T-cell (primary cell): ENCODE measurements at regions not wholly inside any gene's neighbourhood (a gene's known extent, or its start where the extent isn't known, plus 50 kb on each side); places are given as distances from the start of the nearest gene placed in this dataset.
"Not testable (repeated sequence)": the region's sequence is repeated elsewhere in the genome, so short reads cannot be mapped to it uniquely, and the experiment has no call there.

ENCODE experiments used
- ATAC-seq, 4 experiments: fragments of 200-7000 bp in 3 of 4; fragments of 150-1000 bp in 1 of 4; cut with Tn5 transposase; replicated peaks in 1 of 4; 1 replicate in 3 of 4; 2 replicates in 1 of 4; pipeline ENCODE4 v1.10.0; 2021; ENCODE audit warnings: moderate library complexity in 3 of 4, mild to moderate bottlenecking in 2 of 4, moderate number of reproducible peaks in 1 of 4
- CTCF ChIA-PET, 2 donors: fragments of 300-600 bp; sonication (Branson Sonifier 250); formaldehyde crosslinking; loops; one replicate each; lab custom pipeline; 2022; ENCODE audit warnings: antibody characterized with exemption in 2 of 2; lab: Charles Lee
- POLR2A ChIA-PET, 2 donors: fragments of 300-600 bp; sonication (Branson Sonifier 250); formaldehyde crosslinking; loops; one replicate each; lab custom pipeline; 2022; ENCODE audit warnings: antibody characterized with exemption in 2 of 2; lab: Charles Lee
- DNase-seq, 35 experiments: peaks; one replicate each; pipeline versions ENCODE4 v3.0.0 to v3.0.0-alpha.2; 2013 to 2023
- H3K27ac ChIP-seq: one replicate; pipeline ENCODE4 v1.5.1; 2013; ENCODE audit warnings: low read length
- H3K27me3 ChIP-seq, 2 experiments: replicated peaks in 1 of 2; 1 replicate in 1 of 2; 2 replicates in 1 of 2; pipeline versions ENCODE4 v1.6.1 to v1.7.0; 2013; ENCODE audit warnings: low read length in 1 of 2, mixed read lengths in 1 of 2; ENCODE audit not compliant: control insufficient read depth in 2 of 2, insufficient read depth in 2 of 2; ENCODE audit errors: extremely low read depth in 1 of 2
- H3K36me3 ChIP-seq, 2 donors: 1 replicate in 1 of 2; 2 replicates in 1 of 2; pipeline versions ENCODE4 v1.6.1 to v1.7.0; 2013; ENCODE audit warnings: low read length in 1 of 2; ENCODE audit not compliant: control insufficient read depth in 2 of 2, insufficient read depth in 1 of 2; ENCODE audit errors: extremely low read depth in 1 of 2
- H3K4me1 ChIP-seq, 2 experiments: 1 replicate in 1 of 2; 2 replicates in 1 of 2; pipeline versions ENCODE4 v1.6.1 to v1.7.0; 2013; ENCODE audit warnings: low read length in 2 of 2, mixed read lengths in 1 of 2; ENCODE audit not compliant: insufficient read depth in 2 of 2, control insufficient read depth in 1 of 2; ENCODE audit errors: extremely low read depth in 1 of 2
- H3K4me3 ChIP-seq, 2 donors: 1 replicate in 1 of 2; 2 replicates in 1 of 2; pipeline versions ENCODE4 v1.5.1 to v1.7.0; 2013; ENCODE audit warnings: mild to moderate bottlenecking in 2 of 2, low read length in 1 of 2, moderate library complexity in 1 of 2; ENCODE audit not compliant: control insufficient read depth in 1 of 2; ENCODE audit errors: extremely low read depth in 1 of 2
- H3K9me3 ChIP-seq: 2 replicates; pipeline ENCODE4 v1.7.0; 2013
- H3K27ac Mint-ChIP-seq, 2 donors: one replicate each; pipeline ENCODE4 v1.8.0; 2020 to 2021; ENCODE audit warnings: mild to moderate bottlenecking in 2 of 2, mixed read lengths in 2 of 2
- H3K27me3 Mint-ChIP-seq, 2 donors: one replicate each; pipeline ENCODE4 v1.8.0; 2021 to 2022; ENCODE audit warnings: mixed read lengths in 2 of 2
- H3K36me3 Mint-ChIP-seq: one replicate; pipeline ENCODE4 v1.8.0; 2021; ENCODE audit warnings: mixed read lengths
- H3K4me1 Mint-ChIP-seq, 3 donors: one replicate each; pipeline ENCODE4 v1.8.0; 2020 to 2022; ENCODE audit warnings: mixed read lengths in 3 of 3, mild to moderate bottlenecking in 1 of 3
- H3K4me3 Mint-ChIP-seq, 3 donors: one replicate each; pipeline ENCODE4 v1.8.0; 2020 to 2022; ENCODE audit warnings: mild to moderate bottlenecking in 3 of 3, mixed read lengths in 3 of 3, moderate library complexity in 3 of 3
- H3K9me3 Mint-ChIP-seq, 3 donors: one replicate each; pipeline ENCODE4 v1.8.0; 2020 to 2022; ENCODE audit warnings: mixed read lengths in 3 of 3
- WGBS: methylation state at CpG from one replicate; pipeline ENCODE4 v1.1.5; 2013; ENCODE audit warnings: missing lambda C conversion rate; ENCODE audit not compliant: insufficient coverage; 5-methylcytosine and 5-hydroxymethylcytosine counted together

DNA sequence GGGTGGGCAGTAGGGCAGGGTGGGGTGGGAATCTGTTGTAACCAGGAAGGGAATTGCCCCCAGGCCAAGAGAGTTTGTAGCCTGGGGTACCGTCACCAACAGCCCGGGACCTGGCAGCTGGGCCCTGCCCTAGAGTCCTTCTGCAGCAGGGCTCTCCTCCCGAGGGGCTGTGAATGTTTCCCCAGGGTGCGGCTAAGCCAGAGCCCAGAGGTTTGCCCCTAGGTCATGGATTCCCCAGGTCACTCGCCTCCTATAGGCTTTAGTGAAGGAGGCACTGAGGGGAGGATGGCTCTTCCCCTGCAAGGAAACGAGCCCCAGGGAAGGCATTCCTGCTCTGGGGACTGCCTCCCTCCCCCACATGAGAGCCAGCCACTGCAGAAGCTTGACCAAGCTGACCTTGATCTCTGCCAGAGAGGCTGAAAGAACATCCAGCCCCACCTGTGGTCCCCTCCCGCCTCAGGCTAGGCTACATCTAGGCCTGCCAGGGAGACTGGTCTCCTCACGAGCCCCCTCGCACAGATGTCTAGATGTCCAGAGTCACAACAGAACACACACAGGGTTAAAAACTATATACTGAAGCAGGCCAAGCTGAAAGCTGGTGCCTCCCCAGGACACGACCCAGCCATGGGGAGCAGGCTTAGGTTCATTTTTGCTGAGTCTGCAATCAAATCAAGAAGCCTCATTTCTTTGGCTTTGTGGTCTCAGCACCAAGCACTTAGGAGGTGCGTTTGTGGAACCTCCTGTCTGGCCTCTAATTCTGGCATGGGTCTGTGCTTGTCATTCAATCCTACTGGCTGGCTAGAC is 69.1 kb upstream of the TAMM41 start:
- Histone ChIP-seq H3K27me3 (peaks cover 0 to 7% of the 10 kb centered on the region in 2 experiments), H3K4me1 (no peaks in the 10 kb centered on the region), H3K9me3 (no peaks in the 10 kb centered on the region), H3K27ac (no peak overlapping the region), H3K4me3 (no peak overlapping the region), H3K36me3 (no peaks in the 10 kb centered on the region)
- DNase-seq (no peak), ATAC-seq (no peak)
- POLR2A ChIA-PET: no interaction called here
- Mint-ChIP-seq H3K27ac (no peak overlapping the region), H3K9me3 (no peaks in the 10 kb centered on the region), H3K4me1 (no peaks in the 10 kb centered on the region), H3K27me3 (no peaks in the 10 kb centered on the region), H3K36me3 (no peaks in the 10 kb centered on the region), H3K4me3 (no peak overlapping the region)
- WGBS: 94% methylated on average over 7 of the region's 11 CpGs
- CTCF ChIA-PET: no interaction called here

DNA sequence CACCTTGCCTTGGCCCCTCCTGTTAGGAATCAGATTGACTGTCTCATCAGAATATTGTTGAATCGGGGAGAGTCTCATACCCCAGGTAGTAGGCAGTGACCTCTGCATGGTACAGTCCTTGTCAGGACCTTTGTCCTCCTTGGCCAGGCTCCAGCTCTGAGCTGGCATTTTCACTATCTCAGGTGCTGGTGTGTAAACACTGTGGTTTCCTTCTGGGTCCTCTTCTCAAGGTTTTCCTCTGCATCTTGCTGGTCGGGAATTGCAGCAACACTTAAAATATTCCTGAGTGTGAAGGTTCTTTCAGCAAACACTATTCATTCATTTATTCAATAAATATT is 69.7 kb upstream of the TAMM41 start:
- CTCF ChIA-PET, ATAC-seq, H3K4me1 ChIP-seq, H3K9me3 ChIP-seq, H3K36me3 Mint-ChIP-seq, H3K9me3 Mint-ChIP-seq, H3K36me3 ChIP-seq, H3K27me3 Mint-ChIP-seq, H3K27ac Mint-ChIP-seq, H3K4me3 Mint-ChIP-seq, H3K4me1 Mint-ChIP-seq, DNase-seq, POLR2A ChIA-PET, H3K27me3 ChIP-seq, H3K27ac ChIP-seq, H3K4me3 ChIP-seq: not testable (repeated sequence)
- WGBS: no CpG with 5 or more reads among the region's 2 CpGs

DNA sequence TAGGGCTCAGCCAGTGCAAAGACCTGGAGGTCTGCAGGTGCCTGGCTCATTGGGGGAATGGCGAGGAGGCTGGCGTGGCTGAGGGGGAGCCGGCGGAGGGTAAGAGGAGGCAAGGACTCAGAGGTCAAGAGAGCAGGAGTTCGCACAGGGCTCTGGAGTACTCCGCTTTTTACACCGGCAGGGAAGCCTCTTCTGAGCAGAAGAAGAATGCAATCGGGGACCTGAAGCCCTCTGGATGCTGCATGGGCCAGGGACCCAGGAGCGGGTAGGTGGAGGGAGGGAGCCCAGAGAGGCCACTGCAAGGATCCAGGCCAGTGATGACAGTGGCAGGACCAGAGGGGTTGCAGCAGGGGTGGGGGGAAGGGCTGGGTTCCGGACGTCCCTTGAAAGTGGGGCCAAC is 70.4 kb upstream of the TAMM41 start:
- DNase-seq (no peak), ATAC-seq (no peak)
- Histone ChIP-seq H3K27ac (no peak overlapping the region), H3K9me3 (no peaks in the 10 kb centered on the region), H3K27me3 (peaks cover 0 to 7% of the 10 kb centered on the region in 2 experiments), H3K36me3 (no peaks in the 10 kb centered on the region), H3K4me3 (no peak overlapping the region), H3K4me1 (no peaks in the 10 kb centered on the region)
- POLR2A ChIA-PET: no interaction called here
- H3K4me3 Mint-ChIP-seq: no peak overlapping the region
- H3K36me3 Mint-ChIP-seq: no peaks in the 10 kb centered on the region
- CTCF ChIA-PET: no interaction called here
- no peak overlapping the region for H3K27ac Mint-ChIP-seq
- no peaks in the 10 kb centered on the region for H3K9me3 Mint-ChIP-seq
- H3K4me1 Mint-ChIP-seq: no peaks in the 10 kb centered on the region
- WGBS: 93% methylated on average over 8 of the region's 11 CpGs
- H3K27me3 Mint-ChIP-seq: no peaks in the 10 kb centered on the region

DNA sequence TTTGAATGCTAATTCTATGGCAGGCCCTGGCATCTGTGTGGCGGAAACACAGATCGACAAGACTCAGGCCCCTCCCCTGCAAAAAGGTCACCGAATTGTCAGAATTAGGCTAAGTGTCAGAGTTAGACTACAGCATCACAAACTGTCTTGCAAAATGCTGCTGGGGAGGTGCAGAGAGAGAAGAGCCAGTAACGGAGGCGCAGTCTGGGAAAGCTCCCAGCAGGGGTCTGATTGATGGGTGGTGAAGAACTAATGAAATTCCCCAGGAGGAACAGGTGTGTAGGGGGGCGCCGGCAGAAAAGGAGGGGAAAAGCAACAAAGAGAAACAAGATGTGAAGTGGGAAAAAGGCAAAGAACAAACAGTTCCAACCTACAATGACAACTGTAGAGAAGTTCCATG is 72.7 kb upstream of the TAMM41 start:
- ChIA-PET CTCF (no interaction called here), POLR2A (no interaction called here)
- Histone ChIP-seq H3K4me3 (no peak overlapping the region), H3K36me3 (no peaks in the 10 kb centered on the region), H3K9me3 (no peaks in the 10 kb centered on the region), H3K27me3 (peaks cover 0 to 7% of the 10 kb centered on the region in 2 experiments), H3K27ac (no peak overlapping the region), H3K4me1 (no peaks in the 10 kb centered on the region)
- H3K4me3 Mint-ChIP-seq: no peak overlapping the region
- no peak for ATAC-seq
- WGBS: 66% methylated on average over 5 of the region's 7 CpGs
- no peaks in the 10 kb centered on the region for H3K9me3 Mint-ChIP-seq
- H3K4me1 Mint-ChIP-seq: no peaks in the 10 kb centered on the region
- no peak for DNase-seq
- no peak overlapping the region for H3K27ac Mint-ChIP-seq
- peaks cover 0 to 4% of the 10 kb centered on the region in 2 donors for H3K27me3 Mint-ChIP-seq
- no peaks in the 10 kb centered on the region for H3K36me3 Mint-ChIP-seq

DNA sequence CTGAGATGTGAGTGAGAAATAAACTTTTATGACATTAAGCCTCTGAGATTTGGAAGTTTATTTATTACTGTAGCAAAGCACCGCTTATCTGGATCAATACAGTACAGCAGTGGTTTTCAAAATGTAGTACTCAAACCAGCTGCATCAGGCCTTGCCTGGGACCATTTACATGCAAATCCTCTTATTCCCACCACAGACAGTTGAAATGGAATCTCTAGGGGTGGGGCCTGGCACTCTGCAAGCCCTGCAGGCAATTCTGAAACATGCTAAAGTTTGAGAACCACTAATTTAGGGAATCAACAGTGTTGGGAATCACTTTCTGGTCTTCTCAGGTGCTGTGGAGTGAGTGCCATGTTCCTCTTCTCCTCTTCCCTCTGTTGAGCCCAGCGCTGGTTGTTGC is 77.8 kb upstream of the TAMM41 start:
- H3K9me3 Mint-ChIP-seq: no peaks in the 10 kb centered on the region
- H3K4me1 Mint-ChIP-seq: no peaks in the 10 kb centered on the region
- no peaks in the 10 kb centered on the region for H3K36me3 ChIP-seq
- no peak overlapping the region for H3K27ac Mint-ChIP-seq
- H3K27me3 ChIP-seq: peaks cover 0 to 7% of the 10 kb centered on the region in 2 experiments
- H3K9me3 ChIP-seq: no peaks in the 10 kb centered on the region
- no peaks in the 10 kb centered on the region for H3K36me3 Mint-ChIP-seq
- no peak overlapping the region for H3K27ac ChIP-seq
- POLR2A ChIA-PET: no interaction called here
- no peak for DNase-seq
- 78% methylated on average over 1 of the region's 2 CpGs for WGBS
- CTCF ChIA-PET: no interaction called here
- H3K4me3 ChIP-seq: no peak overlapping the region
- H3K27me3 Mint-ChIP-seq: peaks cover 4 to 12% of the 10 kb centered on the region in 2 donors
- no peak for ATAC-seq
- no peak overlapping the region for H3K4me3 Mint-ChIP-seq
- no peaks in the 10 kb centered on the region for H3K4me1 ChIP-seq

DNA sequence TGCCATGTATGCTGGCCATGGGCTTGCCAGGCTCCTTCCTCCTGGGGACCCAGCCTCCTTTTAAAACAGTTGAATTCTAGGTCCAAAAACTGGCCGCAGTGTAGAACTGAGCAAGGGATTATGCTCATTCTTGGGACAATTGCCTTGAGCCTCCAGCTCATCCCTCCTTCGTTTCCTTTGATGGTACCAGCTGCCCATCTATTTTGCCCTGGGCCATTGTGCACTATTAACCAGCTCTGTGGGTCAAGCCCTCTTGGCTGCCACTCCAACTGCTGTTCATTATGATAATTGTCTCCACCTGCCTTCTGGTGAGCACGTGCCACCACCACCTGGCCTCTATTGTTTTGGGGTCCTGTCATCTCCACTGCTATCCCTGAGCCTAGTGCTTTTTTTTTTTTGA is 75.8 kb upstream of the SYN2 start:
- Histone ChIP-seq H3K4me1 (no peaks in the 10 kb centered on the region), H3K36me3 (no peaks in the 10 kb centered on the region), H3K4me3 (no peak overlapping the region), H3K27me3 (peaks cover 0 to 10% of the 10 kb centered on the region in 2 experiments), H3K27ac (no peak overlapping the region), H3K9me3 (no peaks in the 10 kb centered on the region)
- Mint-ChIP-seq H3K27ac (no peak overlapping the region), H3K9me3 (no peaks in the 10 kb centered on the region), H3K36me3 (no peaks in the 10 kb centered on the region), H3K4me3 (no peak overlapping the region), H3K4me1 (no peaks in the 10 kb centered on the region), H3K27me3 (peaks cover 5 to 16% of the 10 kb centered on the region in 2 donors)
- no peak for ATAC-seq
- DNase-seq: no peak
- WGBS: 83% methylated on average over 3 of the region's 3 CpGs
- CTCF ChIA-PET: no interaction called here
- POLR2A ChIA-PET: no interaction called here

DNA sequence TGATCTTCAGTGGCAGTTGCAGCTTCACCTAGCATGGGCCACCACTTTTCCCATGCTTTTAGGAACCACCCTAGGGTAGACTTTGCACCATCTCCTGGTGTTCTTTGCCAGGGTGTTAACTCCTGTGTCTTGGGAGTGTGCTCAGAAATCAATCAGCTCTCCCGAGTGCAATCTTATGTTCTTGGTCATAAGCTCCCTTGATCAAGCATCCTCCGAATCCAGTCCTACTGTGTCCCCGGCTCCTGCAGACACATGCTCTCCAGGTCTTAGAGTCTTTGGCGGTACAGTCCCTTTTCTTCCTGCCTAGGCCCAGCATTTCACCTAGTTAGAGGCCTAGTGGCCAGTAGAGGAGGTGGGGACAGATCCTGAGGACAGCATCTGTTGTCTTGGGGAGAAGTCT is 74.7 kb upstream of the SYN2 start:
- 79% methylated on average over 2 of the region's 4 CpGs for WGBS
- no peaks in the 10 kb centered on the region for H3K36me3 ChIP-seq
- H3K27me3 ChIP-seq: peaks cover 0 to 10% of the 10 kb centered on the region in 2 experiments
- Mint-ChIP-seq H3K4me3 (no peak overlapping the region), H3K9me3 (no peaks in the 10 kb centered on the region), H3K27ac (no peak overlapping the region), H3K4me1 (no peaks in the 10 kb centered on the region), H3K36me3 (no peaks in the 10 kb centered on the region), H3K27me3 (peaks cover 6 to 11% of the 10 kb centered on the region in 2 donors)
- no peaks in the 10 kb centered on the region for H3K4me1 ChIP-seq
- no peak overlapping the region for H3K27ac ChIP-seq
- H3K9me3 ChIP-seq: no peaks in the 10 kb centered on the region
- POLR2A ChIA-PET: no interaction called here
- H3K4me3 ChIP-seq: no peak overlapping the region
- no peak for DNase-seq
- no peak for ATAC-seq
- CTCF ChIA-PET: no interaction called here
